ENCODE measurements at regions not wholly inside any gene's neighbourhood (a gene's known extent, or its start where the extent isn't known, plus 50 kb on each side); places are given as distances from the start of the nearest gene placed in this dataset.

DNA sequence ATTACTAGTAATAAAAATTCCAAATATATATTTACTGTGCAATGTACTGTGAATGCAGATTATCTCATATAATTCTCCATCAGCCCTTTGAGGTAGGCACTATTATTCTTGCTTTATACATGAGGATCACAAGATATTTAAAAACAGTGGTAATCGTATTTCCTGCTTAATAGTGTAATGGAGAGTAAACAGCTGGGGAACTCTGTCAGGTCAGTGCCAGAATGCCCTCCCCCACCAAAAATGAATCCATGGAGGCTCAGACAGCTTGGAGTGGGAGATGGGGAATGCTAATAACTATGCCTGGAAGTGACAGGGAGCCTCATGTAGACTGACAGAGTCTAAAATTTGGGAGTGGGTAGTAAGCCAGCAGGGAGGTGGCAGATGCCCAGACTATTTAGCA lies 153.6 kb downstream of the PAH start:
- no peak for TF ChIP-seq TAF1 (IDR thresholded peaks at IDR 0.05; ENCODE audit: borderline replicate concordance, low read depth, low read length)
- no peak for TF ChIP-seq POLR2AphosphoS5 (IDR thresholded peaks at IDR 0.05; ENCODE audit: low read depth, low read length)

All from GM12892 (cell line).